Panc1 (cell line): ENCODE measurements at regions not wholly inside any gene's neighbourhood (a gene's known extent, or its start where the extent isn't known, plus 50 kb on each side); places are given as distances from the start of the nearest gene placed in this dataset.
"Not testable (repeated sequence)": the region's sequence is repeated elsewhere in the genome, so short reads cannot be mapped to it uniquely, and the experiment has no call there.

Experiments
- ATAC-seq: fragments of 200-7000 bp; cut with Tn5 transposase; 2 replicates; pipeline ENCODE4 v1.9.1; 2020; ENCODE audit warnings: mild to moderate bottlenecking, moderate library complexity
- BruUV-seq: library from RNA; stranded (reverse); fragments of 400-500 nt; replicated peaks from 2 replicates; lab custom pipeline; 2021; lab: Mats Ljungman, UMichigan
- CTCF ChIA-PET: fragments of 300-600 bp; sonication (Branson Sonifier 250); formaldehyde crosslinking; loops from one replicate; lab custom pipeline; 2022; ENCODE audit warnings: antibody characterized with exemption; lab: Charles Lee
- POLR2A ChIA-PET: fragments of 300-600 bp; sonication (Branson Sonifier 250); formaldehyde crosslinking; loops from one replicate; lab custom pipeline; 2022; ENCODE audit warnings: antibody characterized with exemption; lab: Charles Lee
- DNase-seq: peaks from one replicate; pipeline ENCODE4 v3.0.0-alpha.2; 2010; ENCODE audit warnings: low read depth, low spot score
- H3K27ac ChIP-seq: 2 replicates; pipeline ENCODE4 v1.5.1; 2011; ENCODE audit warnings: mild to moderate bottlenecking, low read length, inconsistent platforms
- H3K27me3 ChIP-seq: fragments of 200-500 bp; sonication (Bioruptor generic); 2 replicates; pipeline ENCODE4 v1.6.0; 2014; ENCODE audit warnings: low read length, inconsistent platforms; ENCODE audit not compliant: control insufficient read depth, insufficient read depth
- H3K36me3 ChIP-seq: fragments of 200-500 bp; sonication (Bioruptor generic); 2 replicates; pipeline ENCODE4 v1.5.1; 2014; ENCODE audit warnings: inconsistent platforms, mild to moderate bottlenecking, low read length, moderate library complexity; ENCODE audit not compliant: control insufficient read depth, insufficient read depth
- H3K4me1 ChIP-seq: 2 replicates; pipeline ENCODE4 v1.5.1; 2011; ENCODE audit warnings: inconsistent platforms, mild to moderate bottlenecking, low read length, moderate library complexity; ENCODE audit not compliant: control insufficient read depth, insufficient read depth
- H3K4me3 ChIP-seq, 2 experiments: 2 replicates each; pipeline ENCODE4 v1.5.1; 2011 to 2012; ENCODE audit warnings: low read depth in 2 of 2, low read length in 2 of 2, mild to moderate bottlenecking in 2 of 2, inconsistent platforms in 1 of 2, moderate library complexity in 1 of 2
- H3K9me3 ChIP-seq: fragments of 200-500 bp; sonication (Bioruptor generic); 2 replicates; pipeline ENCODE4 v1.5.1; 2014; ENCODE audit warnings: low read depth, mild to moderate bottlenecking, inconsistent platforms, low read length, moderate library complexity; ENCODE audit not compliant: control insufficient read depth, insufficient read depth
- in situ Hi-C: cut with HindIII; loops from 2 replicates; pipeline ENCODE4 v1.10.0; 2016; ENCODE audit warnings: low sequenced_read_pairs, low pct_unique_long_range_greater_than_20kb
- intact Hi-C: fragments of 100-400 bp; cut with micrococcal nuclease; formaldehyde crosslinking; loops from one replicate; pipeline ENCODE4 v1.10.0; 2022; ENCODE audit not compliant: unreplicated experiment

DNA sequence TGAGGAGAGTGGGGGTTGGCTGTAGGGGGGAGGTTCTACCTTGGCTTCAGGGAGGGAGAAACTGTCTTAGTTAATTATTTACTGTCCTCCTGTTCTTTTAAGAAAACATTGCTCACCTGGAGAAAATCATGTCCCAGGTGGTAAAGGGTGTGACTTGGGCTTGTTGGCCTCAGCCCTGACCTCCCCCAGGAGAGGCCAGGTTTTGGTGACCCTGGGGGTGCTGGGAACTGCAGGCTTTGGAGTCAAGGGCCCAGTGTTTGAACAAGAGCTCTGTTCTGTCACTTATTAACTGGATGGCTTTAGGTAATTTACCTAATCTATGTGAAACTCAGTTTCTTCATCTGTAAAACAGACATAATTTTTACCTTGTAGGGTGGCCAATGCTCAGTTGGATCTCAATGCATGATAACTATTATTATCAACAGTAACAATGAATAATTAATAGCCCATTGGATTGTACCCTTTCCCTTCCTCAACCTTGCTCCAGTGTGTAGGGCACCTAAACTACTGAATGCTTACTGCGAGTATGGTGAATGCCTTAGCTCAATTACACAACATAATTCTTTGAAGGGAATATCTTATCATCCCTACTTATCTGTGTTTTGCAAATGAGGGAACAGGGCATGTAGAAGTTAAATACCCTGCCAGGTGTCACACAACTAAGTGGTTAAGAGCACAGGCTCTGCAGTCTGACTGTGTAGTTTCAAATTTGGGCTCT lies 959.4 kb upstream of the DEFB115 start:
- H3K27me3 ChIP-seq, H3K9me3 ChIP-seq, H3K4me1 ChIP-seq, ATAC-seq, POLR2A ChIA-PET, DNase-seq, H3K4me3 ChIP-seq, intact Hi-C loops, CTCF ChIA-PET, H3K27ac ChIP-seq, in situ Hi-C loops, BruUV-seq, H3K36me3 ChIP-seq: not testable (repeated sequence)

DNA sequence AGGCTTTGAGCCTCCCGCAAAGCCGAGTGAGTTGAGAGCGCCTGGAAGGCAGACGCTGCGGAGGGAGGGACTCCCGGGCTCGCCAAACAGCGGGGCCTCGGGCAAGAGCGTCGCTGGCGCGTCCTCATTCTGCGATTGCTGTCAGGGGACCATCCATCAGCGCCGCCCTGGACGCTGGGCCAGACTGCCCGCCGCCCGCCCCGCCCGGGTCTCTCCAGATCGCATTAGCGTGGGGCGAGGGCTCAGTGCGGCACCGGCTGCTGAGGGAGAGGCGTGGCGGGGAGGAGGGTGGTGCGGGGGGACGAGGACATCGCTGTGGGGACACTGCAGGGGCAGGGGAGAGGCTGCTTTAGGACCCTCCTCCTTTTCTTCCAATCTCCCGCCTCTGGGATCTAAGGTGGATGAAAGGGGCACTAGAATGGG lies 957.2 kb upstream of the DEFB115 start:
- DNase-seq, H3K36me3 ChIP-seq, CTCF ChIA-PET, BruUV-seq, ATAC-seq, H3K9me3 ChIP-seq, H3K27ac ChIP-seq, H3K27me3 ChIP-seq, in situ Hi-C loops, POLR2A ChIA-PET, H3K4me1 ChIP-seq, intact Hi-C loops: not testable (repeated sequence)
- peak overlapping the region; percentile 29 to 45 for H3K4me3 ChIP-seq

DNA sequence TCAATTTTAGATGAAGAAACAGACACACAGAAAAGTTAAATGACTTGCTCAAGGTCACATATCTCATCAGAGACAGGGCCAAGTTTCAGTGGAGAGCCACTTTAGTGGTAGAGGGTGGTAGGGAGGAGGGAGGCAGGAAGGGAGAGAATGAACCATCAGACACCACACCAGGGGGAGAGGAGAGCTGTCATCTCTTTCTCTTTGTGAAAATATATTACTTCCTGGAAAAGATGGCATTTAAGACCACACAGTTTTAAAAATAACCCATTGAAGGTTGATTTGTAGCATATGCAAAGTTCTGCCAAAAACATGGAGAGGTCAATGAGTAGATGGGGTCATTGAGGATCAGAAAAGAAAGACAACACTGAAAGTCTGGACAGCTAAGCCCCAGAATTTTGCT lies 954.7 kb upstream of the DEFB115 start:
- H3K4me1 ChIP-seq, intact Hi-C loops, H3K27me3 ChIP-seq, ATAC-seq, CTCF ChIA-PET, H3K4me3 ChIP-seq, H3K9me3 ChIP-seq, POLR2A ChIA-PET, BruUV-seq, DNase-seq, in situ Hi-C loops, H3K36me3 ChIP-seq, H3K27ac ChIP-seq: not testable (repeated sequence)

- in situ Hi-C loops, H3K27me3 ChIP-seq, DNase-seq, H3K4me3 ChIP-seq, H3K4me1 ChIP-seq, intact Hi-C loops, H3K27ac ChIP-seq, H3K36me3 ChIP-seq, POLR2A ChIA-PET, ATAC-seq, BruUV-seq, CTCF ChIA-PET, H3K9me3 ChIP-seq: not testable (repeated sequence)
These were observed 947.5 kb upstream of the DEFB115 start for GRCh38 chr20:30309938-30310337.

DNA sequence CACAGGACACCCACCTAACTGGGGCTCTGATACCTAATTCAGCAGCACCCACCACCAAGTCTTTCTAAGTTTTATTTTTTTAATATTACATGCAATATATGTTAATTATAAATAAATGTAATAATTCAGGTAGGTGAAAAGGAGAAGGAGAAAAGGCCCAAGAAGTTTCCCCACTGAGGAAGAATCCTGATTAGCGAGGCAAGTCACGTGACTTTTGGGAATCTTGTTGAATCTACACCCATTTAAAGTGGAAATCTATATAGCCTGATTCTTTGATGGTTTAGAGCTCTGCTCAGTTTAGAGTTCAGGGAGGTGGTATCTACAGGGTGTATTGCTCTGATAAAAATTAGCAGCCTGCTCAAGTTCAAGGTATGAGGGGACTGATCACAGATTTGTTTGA lies 947.1 kb upstream of the DEFB115 start:
- DNase-seq, CTCF ChIA-PET, BruUV-seq, ATAC-seq, H3K4me1 ChIP-seq, H3K9me3 ChIP-seq, POLR2A ChIA-PET, H3K4me3 ChIP-seq, in situ Hi-C loops, H3K27ac ChIP-seq, H3K27me3 ChIP-seq, intact Hi-C loops, H3K36me3 ChIP-seq: not testable (repeated sequence)

- intact Hi-C loops, H3K27me3 ChIP-seq, BruUV-seq, H3K4me1 ChIP-seq, ATAC-seq, H3K27ac ChIP-seq, H3K36me3 ChIP-seq, CTCF ChIA-PET, in situ Hi-C loops, H3K4me3 ChIP-seq, DNase-seq, H3K9me3 ChIP-seq, POLR2A ChIA-PET: not testable (repeated sequence)
These were observed 945.2 kb upstream of the DEFB115 start for GRCh38 chr20:30312220-30312619.

- H3K9me3 ChIP-seq, ATAC-seq, DNase-seq, POLR2A ChIA-PET, H3K27ac ChIP-seq, intact Hi-C loops, H3K27me3 ChIP-seq, H3K36me3 ChIP-seq, in situ Hi-C loops, BruUV-seq, H3K4me3 ChIP-seq, H3K4me1 ChIP-seq, CTCF ChIA-PET: not testable (repeated sequence)
These were observed 943.8 kb upstream of the DEFB115 start for GRCh38 chr20:30313660-30314059.
